Sigmoid colon (tissue), 6 donors: ENCODE measurements at regions not wholly inside any gene's neighbourhood (a gene's known extent, or its start where the extent isn't known, plus 50 kb on each side); places are given as distances from the start of the nearest gene placed in this dataset.
"Not testable (repeated sequence)": the region's sequence is repeated elsewhere in the genome, so short reads cannot be mapped to it uniquely, and the experiment has no call there.

Experiments used
- DNase-seq: peaks from one replicate; pipeline ENCODE4 v3.0.0-alpha.2; 2019
- H3K27ac ChIP-seq, 4 donors: fragments of 200-600 bp; sonication (generic); one replicate each; pipeline ENCODE4 v1.5.1; 2016 to 2019; ENCODE audit warnings: mild to moderate bottlenecking in 1 of 4
- H3K27me3 ChIP-seq, 3 donors: fragments of 200-600 bp; sonication (generic); one replicate each; pipeline ENCODE4 v1.5.1; 2019; ENCODE audit warnings: mild to moderate bottlenecking in 1 of 3
- H3K36me3 ChIP-seq, 4 donors: fragments of 200-600 bp; sonication (generic); one replicate each; pipeline ENCODE4 v1.5.1; 2016 to 2019
- H3K4me1 ChIP-seq, 4 donors: fragments of 200-600 bp; sonication (generic); one replicate each; pipeline ENCODE4 v1.5.1; 2017 to 2019
- H3K4me3 ChIP-seq, 4 donors: fragments of 200-600 bp; sonication (generic); one replicate each; pipeline ENCODE4 v1.5.1; 2017 to 2019; ENCODE audit warnings: mild to moderate bottlenecking in 2 of 4, moderate library complexity in 1 of 4
- H3K9me3 ChIP-seq, 4 donors: fragments of 200-600 bp in 3 of 4; sonication (generic) in 3 of 4; one replicate each; pipeline versions ENCODE4 v1.5.1 to v1.6.1; 2013 to 2019
- CTCF ChIP-seq, 4 experiments: fragments of 450-650 bp in 3 of 4; fragments of 200-600 bp in 1 of 4; IDR thresholded peaks; one replicate each; pipeline ENCODE4 v1.5.1; 2016 to 2019; ENCODE audit warnings: antibody characterized with exemption in 4 of 4, mild to moderate bottlenecking in 3 of 4, moderate library complexity in 2 of 4
- EP300 ChIP-seq, 4 donors: sonication (generic); formaldehyde crosslinking; IDR thresholded peaks; one replicate each; pipeline ENCODE4 v1.6.1; 2017; ENCODE audit warnings: antibody characterized with exemption in 4 of 4
- POLR2A ChIP-seq, 2 donors: fragments of 450-650 bp; IDR thresholded peaks; one replicate each; pipeline ENCODE4 v1.6.1; 2016; ENCODE audit warnings: antibody characterized with exemption in 2 of 2, mild to moderate bottlenecking in 2 of 2, moderate library complexity in 2 of 2
- POLR2AphosphoS5 ChIP-seq, 4 donors: sonication (generic); formaldehyde crosslinking; IDR thresholded peaks; one replicate each; pipeline ENCODE4 v1.6.1; 2017; ENCODE audit warnings: antibody characterized with exemption in 4 of 4
- WGBS, 2 donors: extraction: QIAGEN DNeasy Blood & Tissue Kit; methylation state at CpG; one replicate each; pipeline ENCODE4 v1.1.7; 2013; 5-methylcytosine and 5-hydroxymethylcytosine counted together
- intact Hi-C: fragments of 100-400 bp; cut with DNase I; formaldehyde crosslinking; loops from one replicate; pipeline ENCODE4 v1.15.1; 2023
- donor health status: healthy with polysubstance abuse.
- donor health status: healthy.

DNA sequence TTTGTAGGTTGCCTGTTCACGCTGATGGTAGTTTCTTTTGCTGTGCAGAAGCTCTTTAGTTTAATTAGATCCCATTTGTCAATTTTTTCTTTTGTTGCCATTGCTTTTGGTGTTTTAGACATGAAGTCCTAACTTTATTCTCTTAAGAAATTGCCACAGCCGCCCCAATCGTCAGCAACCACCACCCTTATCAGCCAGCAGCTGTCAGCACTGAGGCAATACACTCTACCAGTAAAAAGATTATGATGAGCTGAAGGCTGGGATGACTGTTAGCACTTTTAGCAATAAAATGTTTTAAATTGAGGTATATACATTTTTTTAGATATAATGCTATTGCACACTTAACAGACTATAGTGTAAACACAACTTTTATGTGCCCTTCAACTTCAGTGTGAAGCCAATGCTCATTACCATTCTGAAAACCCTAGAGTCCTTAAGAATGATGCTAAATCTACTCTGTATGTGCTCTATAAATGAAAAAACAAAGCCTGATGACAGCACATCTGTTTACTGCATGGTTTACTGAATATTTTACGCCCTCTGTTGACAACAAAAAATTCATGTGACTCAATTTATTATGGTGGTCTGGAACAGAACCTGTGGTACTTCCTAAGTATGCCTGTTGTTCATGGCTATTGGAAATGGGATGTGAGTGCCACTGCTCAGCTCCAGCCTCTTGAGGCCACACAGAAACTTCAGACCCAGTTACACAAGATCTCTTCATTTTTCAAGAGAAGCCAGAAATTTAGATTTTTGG is 197.4 kb downstream of the DUSP6 start:
- no peak for TF ChIP-seq POLR2A (IDR thresholded peaks at IDR 0.05)
- no peak for TF ChIP-seq POLR2AphosphoS5 (IDR thresholded peaks at IDR 0.05)
- TF ChIP-seq EP300 (IDR thresholded peaks at IDR 0.05) = no peak
- TF ChIP-seq CTCF (IDR thresholded peaks at IDR 0.05) = no peak
- Histone ChIP-seq H3K9me3 (no peaks in the 10 kb centered on the region), H3K27ac (no peak overlapping the region), H3K4me1 (no peaks in the 10 kb centered on the region), H3K4me3 (no peak overlapping the region), H3K27me3 (no peaks in the 10 kb centered on the region), H3K36me3 (no peaks in the 10 kb centered on the region)
- DNase-seq = no peak
- intact Hi-C loops = no loop called here
- 54 to 75% methylated on average over 4 of the region's 4 CpGs for WGBS, 2 donors

- Histone ChIP-seq H3K27ac (no peak overlapping the region), H3K27me3 (no peaks in the 10 kb centered on the region), H3K9me3 (no peaks in the 10 kb centered on the region), H3K4me3 (no peak overlapping the region), H3K4me1 (no peaks in the 10 kb centered on the region), H3K36me3 (no peaks in the 10 kb centered on the region)
- intact Hi-C loops = no loop called here
- DNase-seq = no peak
- no peak for TF ChIP-seq EP300 (IDR thresholded peaks at IDR 0.05)
- no peak for TF ChIP-seq CTCF (IDR thresholded peaks at IDR 0.05)
- no peak for TF ChIP-seq POLR2A (IDR thresholded peaks at IDR 0.05)
- TF ChIP-seq POLR2AphosphoS5 (IDR thresholded peaks at IDR 0.05) = no peak
Measured at GRCh38 chr12:89153341-89153740, 199.0 kb downstream of the DUSP6 start.

DNA sequence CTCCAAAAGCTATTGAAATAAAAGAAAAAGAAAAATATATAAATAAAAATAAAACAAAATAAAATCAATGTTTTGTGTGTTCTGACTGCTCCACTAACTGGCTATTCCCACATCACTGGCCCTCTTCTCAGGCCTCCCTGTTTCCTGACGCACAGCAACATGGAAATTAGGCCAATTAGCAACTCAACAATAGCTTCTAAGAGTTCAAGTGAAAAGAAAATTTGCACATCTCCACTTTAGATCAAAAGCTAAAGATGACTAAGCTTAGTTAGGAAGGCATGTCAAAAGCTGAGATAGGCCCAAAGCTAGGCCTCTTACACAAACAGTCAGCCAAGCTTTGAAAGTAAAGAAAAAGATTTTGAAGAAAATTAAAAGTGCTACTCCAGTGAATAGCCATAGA is 200.8 kb downstream of the DUSP6 start:
- intact Hi-C loops = no loop called here
- no peaks in the 10 kb centered on the region for H3K27me3 ChIP-seq
- H3K4me3 ChIP-seq = no peak overlapping the region
- no peaks in the 10 kb centered on the region for H3K4me1 ChIP-seq
- H3K9me3 ChIP-seq = no peaks in the 10 kb centered on the region
- H3K36me3 ChIP-seq = no peaks in the 10 kb centered on the region
- WGBS, 2 donors = 91 to 93% methylated on average over 1 of the region's 1 CpG
- no peak overlapping the region for H3K27ac ChIP-seq
- TF ChIP-seq CTCF (IDR thresholded peaks at IDR 0.05) = no peak
- no peak for TF ChIP-seq POLR2A (IDR thresholded peaks at IDR 0.05)
- TF ChIP-seq EP300 (IDR thresholded peaks at IDR 0.05) = no peak
- TF ChIP-seq POLR2AphosphoS5 (IDR thresholded peaks at IDR 0.05) = no peak
- no peak for DNase-seq

DNA sequence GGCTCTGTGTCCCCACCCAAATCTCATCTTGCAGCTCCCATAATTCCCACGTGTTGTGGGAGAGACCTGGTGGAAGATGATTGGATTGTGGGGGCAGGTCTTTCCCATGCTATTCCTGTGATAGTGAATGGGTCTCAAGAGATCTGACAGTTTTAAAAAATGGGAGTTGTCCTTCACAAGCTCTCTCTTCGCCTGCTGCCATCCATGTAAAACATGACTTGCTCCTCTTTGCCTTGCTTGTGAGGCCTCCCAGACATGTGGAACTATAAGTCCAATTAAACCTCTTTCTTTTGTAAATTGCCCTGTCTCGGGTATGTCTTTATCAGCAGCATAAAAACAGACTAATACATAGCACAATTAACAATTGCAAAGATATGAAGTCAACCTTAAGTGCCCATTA is 201.5 kb downstream of the DUSP6 start:
- H3K4me3 ChIP-seq, H3K27ac ChIP-seq, H3K9me3 ChIP-seq, H3K4me1 ChIP-seq, intact Hi-C loops, DNase-seq, H3K36me3 ChIP-seq, H3K27me3 ChIP-seq: not testable (repeated sequence)
- 87 to 93% methylated on average over 3 of the region's 3 CpGs for WGBS, 2 donors

DNA sequence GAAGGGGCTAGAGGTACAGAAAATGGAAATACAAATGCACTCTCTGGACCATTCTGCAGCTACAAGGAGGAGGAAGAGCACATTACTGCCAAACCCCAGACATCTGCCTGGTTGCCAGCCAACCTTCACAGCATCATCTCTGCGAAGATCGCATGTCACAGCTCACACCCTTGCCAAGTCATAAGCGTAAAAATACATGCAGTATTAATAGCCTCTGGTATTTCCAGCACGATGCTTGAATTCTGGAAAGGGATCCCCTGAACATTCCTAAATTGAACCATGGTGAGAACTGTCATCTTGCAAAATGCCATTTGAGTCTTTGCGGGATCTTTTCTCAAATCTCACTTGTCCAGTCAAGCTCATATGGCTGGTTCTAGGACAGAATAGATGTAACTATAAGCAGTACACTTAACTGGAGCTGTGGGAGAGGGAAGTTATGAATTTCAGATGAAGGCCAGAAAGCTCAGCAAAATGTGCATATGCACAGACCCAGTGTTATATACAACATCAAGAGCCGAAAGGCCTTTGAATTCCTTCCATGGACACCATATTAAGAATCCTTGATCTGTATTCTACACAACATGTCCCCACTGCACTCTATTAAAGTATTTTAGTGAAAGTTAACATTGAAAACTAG is 211.6 kb downstream of the DUSP6 start:
- DNase-seq = no peak

More for the DNA sequence above, 211.6 kb downstream of the DUSP6 start:
- intact Hi-C loops = no loop called here
- 80 to 92% methylated on average over 6 of the region's 6 CpGs for WGBS, 2 donors
- no peaks in the 10 kb centered on the region for H3K27me3 ChIP-seq
- H3K4me3 ChIP-seq = no peak overlapping the region
- TF ChIP-seq EP300 (IDR thresholded peaks at IDR 0.05) = no peak
- no peak for TF ChIP-seq POLR2A (IDR thresholded peaks at IDR 0.05)
- TF ChIP-seq CTCF (IDR thresholded peaks at IDR 0.05) = no peak
- TF ChIP-seq POLR2AphosphoS5 (IDR thresholded peaks at IDR 0.05) = no peak
- peaks cover 0 to 12% (median 0%) of the 10 kb centered on the region in 4 donors for H3K4me1 ChIP-seq
- H3K9me3 ChIP-seq = no peaks in the 10 kb centered on the region
- H3K36me3 ChIP-seq = no peaks in the 10 kb centered on the region
- H3K27ac ChIP-seq = no peak overlapping the region
